AG04449 (cell line): ENCODE measurements at regions not wholly inside any gene's neighbourhood (a gene's known extent, or its start where the extent isn't known, plus 50 kb on each side); places are given as distances from the start of the nearest gene placed in this dataset.

Experiments used
- CTCF ChIA-PET: fragments of 350-600 bp; formaldehyde crosslinking; extraction: SDS; loops from one replicate; lab custom pipeline; 2021; ENCODE audit warnings: antibody characterized with exemption; lab: Yijun Ruan, JAX
- POLR2A ChIA-PET: fragments of 400-600, 350-600 bp; formaldehyde crosslinking; extraction: SDS; loops from one replicate; lab custom pipeline; 2020; ENCODE audit warnings: antibody characterized with exemption, inconsistent platforms; lab: Yijun Ruan, JAX
- DNase-seq: peaks from one replicate; pipeline ENCODE4 v3.0.0-alpha.2; 2010; ENCODE audit warnings: low read depth, low spot score
- H3K4me3 ChIP-seq: 2 replicates; pipeline ENCODE4 v1.5.1; 2011; ENCODE audit warnings: low read depth, mild to moderate bottlenecking, control low read depth, low read length
- TF ChIP-seq, protein P1 (sequence below): IDR thresholded peaks from one replicate; pipeline ENCODE4 v1.5.1; 2011; ENCODE audit warnings: mild to moderate bottlenecking, moderate library complexity, low read length, control low read depth, inconsistent platforms; ENCODE audit not compliant: insufficient read depth; ENCODE audit errors: missing control alignments

DNA sequence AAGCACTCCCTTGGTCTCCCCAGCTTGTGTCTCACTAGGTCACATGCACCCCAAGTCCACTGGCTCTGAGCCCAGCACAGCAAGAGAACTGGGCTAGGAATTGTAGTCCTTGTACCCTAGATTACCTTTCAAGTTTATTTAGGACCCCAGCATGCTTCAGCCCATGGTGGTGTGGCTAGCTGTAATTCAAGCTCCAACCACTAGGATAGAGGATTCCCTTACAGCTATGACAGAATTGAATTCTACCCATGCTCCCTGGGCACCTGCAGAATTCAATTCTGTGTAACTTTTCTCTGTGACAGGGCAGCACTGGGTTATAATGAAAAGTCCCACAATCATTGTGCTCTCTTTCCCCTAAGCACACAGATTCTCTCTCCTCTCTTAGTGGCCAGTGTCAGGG is 253.8 kb upstream of the DMD start:
- CTCF ChIA-PET, result no interaction called here
- POLR2A ChIA-PET, result no interaction called here
- no peak for DNase-seq
- TF ChIP-seq, protein P1, sequence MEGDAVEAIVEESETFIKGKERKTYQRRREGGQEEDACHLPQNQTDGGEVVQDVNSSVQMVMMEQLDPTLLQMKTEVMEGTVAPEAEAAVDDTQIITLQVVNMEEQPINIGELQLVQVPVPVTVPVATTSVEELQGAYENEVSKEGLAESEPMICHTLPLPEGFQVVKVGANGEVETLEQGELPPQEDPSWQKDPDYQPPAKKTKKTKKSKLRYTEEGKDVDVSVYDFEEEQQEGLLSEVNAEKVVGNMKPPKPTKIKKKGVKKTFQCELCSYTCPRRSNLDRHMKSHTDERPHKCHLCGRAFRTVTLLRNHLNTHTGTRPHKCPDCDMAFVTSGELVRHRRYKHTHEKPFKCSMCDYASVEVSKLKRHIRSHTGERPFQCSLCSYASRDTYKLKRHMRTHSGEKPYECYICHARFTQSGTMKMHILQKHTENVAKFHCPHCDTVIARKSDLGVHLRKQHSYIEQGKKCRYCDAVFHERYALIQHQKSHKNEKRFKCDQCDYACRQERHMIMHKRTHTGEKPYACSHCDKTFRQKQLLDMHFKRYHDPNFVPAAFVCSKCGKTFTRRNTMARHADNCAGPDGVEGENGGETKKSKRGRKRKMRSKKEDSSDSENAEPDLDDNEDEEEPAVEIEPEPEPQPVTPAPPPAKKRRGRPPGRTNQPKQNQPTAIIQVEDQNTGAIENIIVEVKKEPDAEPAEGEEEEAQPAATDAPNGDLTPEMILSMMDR, result no peak
- no peak overlapping the region for H3K4me3 ChIP-seq

DNA sequence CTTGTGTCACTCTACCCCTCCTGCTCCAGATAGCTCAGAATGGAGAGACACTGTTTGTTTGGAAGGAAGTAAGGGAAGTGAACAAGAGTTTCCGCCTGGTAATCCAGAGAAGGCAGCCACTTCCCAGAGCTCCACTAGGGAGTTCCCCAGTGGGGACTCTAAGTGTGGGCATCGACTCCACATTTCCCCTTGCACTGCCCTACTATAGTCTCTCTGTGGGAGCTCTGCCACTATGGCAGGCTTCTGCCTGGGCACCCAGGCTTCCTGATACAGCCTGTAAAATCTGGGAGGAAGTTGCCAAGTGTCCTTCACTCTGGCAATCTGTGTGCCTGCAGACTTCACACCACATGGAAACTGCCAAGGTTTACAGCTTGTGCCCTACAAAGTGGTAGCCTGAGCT is 245.8 kb upstream of the DMD start:
- no peak overlapping the region for H3K4me3 ChIP-seq
- TF ChIP-seq, protein P1, result no peak
- ChIA-PET POLR2A (no interaction called here), CTCF (no interaction called here)
- DNase-seq, result no peak

DNA sequence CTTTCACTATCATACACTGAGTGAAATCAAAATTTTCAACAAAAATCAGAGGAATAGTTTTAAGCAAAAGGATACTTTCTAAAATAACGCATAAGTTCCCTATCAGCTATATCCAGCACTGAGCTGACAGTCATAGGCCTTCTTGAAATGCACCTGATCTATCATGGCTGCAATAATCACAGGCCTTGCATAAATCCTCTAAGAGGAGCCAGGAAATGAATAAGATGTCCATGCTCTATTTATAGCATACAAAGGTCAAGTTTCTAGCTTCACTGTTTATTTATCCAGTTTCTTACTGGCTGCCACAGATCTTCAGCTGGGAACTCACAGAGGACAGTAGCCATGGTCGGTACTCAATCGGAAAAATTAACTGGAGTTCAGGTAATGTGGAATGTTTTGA is 235.9 kb upstream of the DMD start:
- TF ChIP-seq, protein P1, result no peak
- no peak overlapping the region for H3K4me3 ChIP-seq
- ChIA-PET POLR2A (no interaction called here), CTCF (interaction anchor here (1.4 kb wide), 1 partner anchor 14 kb away, joined by 4 read pairs; no protein-coding TSS in a partner anchor)
- DNase-seq, result no peak

DNA sequence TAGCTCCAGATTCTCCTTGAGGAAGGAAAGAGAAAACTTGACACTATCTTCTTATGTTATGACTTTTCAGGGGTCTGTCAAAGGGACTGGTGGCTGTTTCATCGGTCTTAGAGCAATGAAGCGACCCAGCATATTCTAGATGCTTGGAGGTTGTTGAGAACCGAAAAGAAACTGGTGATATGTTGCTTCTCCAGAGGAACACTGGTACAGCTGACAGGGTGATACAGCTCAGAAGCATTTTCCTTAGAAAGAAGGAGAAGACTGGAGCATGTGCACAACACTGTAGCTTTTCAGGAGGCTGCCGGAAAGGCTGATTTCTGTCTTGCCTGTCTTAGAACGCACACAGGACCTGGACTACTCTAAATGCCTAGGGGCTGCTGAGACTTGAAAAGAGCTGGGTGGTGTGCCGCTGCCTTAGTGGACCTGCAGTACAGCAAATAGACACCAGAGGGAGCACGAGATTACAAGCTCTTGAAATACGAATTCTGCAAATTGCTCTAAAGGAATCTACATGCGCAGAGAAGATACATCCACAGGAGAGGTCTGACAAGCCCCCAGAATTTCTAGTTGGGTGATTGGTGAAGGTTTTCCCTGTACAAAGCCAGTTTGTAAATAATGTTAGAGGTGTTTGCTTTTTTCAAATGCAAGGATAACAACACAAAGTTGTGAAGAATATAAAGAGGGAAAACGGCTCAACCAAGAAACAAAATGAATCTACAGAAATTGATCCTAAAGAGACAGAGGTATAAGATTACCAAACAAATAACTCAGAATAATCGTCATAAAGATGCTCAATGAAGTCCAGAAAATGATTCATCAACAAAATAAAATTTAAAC is 223.1 kb upstream of the DMD start:
- POLR2A ChIA-PET, result no interaction called here
- CTCF ChIA-PET, result interaction anchor here (2.0 kb wide), 1 partner anchor 13 kb away, joined by 4 read pairs; no protein-coding TSS in a partner anchor
- TF ChIP-seq, protein P1, result peak; percentile 53
- DNase-seq, result no peak
- H3K4me3 ChIP-seq, result no peak overlapping the region

DNA sequence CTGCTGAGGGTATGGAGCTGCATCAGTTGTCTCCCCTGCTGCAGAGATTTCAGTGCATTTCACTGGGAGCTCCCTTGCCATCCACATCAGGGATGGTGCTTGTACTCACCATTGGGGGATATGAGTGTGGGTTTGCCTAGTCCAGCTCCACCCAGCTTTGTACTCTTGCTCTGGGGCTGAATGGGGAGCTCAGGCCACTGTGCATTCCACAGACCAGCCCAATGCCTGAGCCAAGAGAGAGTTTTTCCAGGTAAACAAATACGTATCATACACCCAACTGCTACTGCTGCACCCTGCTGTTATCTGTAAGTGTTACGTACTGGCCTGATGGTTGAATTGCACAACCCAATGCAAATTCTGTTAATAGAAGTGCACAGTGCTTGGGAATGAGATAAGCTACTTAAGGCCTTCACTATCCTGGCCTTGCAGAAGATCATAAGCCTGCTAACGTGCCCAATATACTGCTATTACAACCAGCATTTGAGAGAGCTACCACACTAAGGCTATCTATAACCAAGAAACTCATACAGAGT is 205.0 kb upstream of the DMD start:
- TF ChIP-seq, protein P1, result no peak
- POLR2A ChIA-PET, result no interaction called here
- DNase-seq, result no peak
- CTCF ChIA-PET, result no interaction called here
- H3K4me3 ChIP-seq, result no peak overlapping the region

DNA sequence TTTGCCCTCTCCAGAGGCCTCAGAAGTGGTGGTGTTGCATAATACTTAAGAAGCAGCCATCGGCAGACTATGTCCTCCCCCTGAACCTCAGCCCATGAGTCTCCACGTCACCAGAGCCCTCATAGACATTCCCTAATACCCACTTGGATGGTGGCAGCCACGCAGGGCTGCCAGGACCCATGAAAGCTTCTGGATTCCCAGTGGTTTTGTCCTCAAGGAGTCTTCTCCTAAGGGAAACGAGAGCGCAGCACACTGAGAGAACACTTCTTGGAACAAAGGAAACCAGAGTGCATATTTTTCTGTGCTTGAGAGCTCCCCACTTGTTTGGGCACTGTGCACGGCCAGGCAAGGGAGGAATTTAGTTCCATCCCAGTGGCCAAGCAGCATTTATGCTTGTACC is 204.1 kb upstream of the DMD start:
- H3K4me3 ChIP-seq, result no peak overlapping the region
- CTCF ChIA-PET, result no interaction called here
- no peak for DNase-seq
- TF ChIP-seq, protein P1, result no peak
- POLR2A ChIA-PET, result no interaction called here
